HG02981 (cell line): ENCODE measurements at regions not wholly inside any gene's neighbourhood (a gene's known extent, or its start where the extent isn't known, plus 50 kb on each side); places are given as distances from the start of the nearest gene placed in this dataset.
"Not testable (repeated sequence)": the region's sequence is repeated elsewhere in the genome, so short reads cannot be mapped to it uniquely, and the experiment has no call there.

Experiments
- ATAC-seq: cut with Tn5 transposase; IDR thresholded peaks from one replicate; pipeline ENCODE4 v1.9.1; 2021; ENCODE audit warnings: mild to moderate bottlenecking, moderate library complexity; ENCODE audit not compliant: unreplicated experiment

GRCh38 chr6:21909321-21909720 is 315.8 kb downstream of the SOX4 start:
- no peak for ATAC-seq

DNA sequence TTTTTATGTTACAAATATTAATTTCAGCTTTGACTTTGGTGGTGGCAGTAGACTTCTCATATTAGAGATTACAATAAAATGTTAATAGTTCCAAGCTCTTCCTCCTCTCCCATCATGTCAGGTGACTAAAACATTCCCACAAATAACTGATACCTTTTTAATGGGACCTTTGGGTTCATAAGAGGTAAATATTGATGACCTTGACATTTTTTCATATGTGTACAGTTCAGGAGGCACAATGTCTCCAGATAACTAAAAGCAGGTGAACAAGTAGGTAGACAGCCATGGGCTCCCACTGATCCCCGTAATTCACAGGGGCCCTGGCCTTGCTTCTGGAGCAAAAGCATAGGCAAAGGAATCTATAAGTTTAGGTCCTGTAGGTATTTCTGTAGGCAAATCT is 317.7 kb downstream of the SOX4 start:
- ATAC-seq: no peak

DNA sequence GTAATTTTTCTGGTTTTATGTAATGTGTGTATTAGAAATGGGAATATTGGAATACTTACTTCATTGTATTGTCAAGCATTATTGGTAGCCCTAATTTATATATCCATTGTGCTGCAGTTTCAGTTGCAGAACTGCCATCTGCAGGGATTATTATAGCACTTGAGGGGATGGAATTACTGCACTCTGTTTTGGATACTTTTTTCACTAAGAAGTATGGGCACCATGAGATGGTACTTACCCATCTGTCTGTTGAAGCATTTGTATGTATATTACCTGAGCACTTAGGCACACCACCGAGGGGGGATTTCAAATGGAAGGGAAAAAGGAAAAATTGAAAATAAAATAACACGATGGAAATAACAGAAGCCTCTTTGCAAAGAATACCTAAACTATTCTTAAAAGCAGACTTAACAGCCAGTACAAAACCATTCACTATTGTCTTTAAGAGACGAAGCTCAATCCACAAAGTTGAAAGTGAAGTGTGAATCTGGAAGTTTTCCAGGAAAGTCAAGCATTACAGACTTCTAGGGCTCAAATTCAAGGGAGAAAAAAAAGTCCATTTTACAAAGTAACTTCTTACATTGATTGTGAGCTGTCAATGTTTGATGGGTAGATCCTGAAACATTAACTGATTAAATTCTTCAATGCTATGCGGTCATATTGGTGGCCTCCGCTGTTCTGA is 318.7 kb downstream of the SOX4 start:
- ATAC-seq: no peak

GRCh38 chr6:21914121-21914973 is 320.8 kb downstream of the SOX4 start:
- ATAC-seq: no peak

DNA sequence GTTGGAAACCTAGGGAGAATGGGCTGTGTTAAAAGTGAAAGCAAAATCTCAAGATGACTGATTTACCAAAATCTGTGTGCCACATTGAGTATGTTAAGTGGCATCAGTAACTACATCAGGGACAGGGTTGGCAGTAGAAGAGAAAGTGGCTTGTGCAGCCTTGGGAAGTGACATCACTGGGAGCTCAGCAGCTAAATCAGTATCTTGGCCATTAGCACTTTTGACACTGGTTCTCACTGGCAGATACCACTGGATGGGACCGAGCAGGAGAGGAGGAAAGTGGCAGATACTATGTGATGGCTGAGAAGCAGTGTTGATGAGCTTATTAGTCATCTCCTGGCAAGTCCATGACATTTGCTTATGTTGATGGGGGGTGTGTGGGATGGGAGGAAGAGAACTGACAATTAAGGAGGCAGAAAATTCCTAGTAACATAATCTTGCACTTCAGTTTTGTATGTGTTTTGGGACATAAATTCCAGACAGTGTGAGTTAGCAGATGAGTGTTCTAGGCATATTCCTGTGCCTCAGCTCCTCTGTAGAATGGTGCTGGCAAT is 322.2 kb downstream of the SOX4 start:
- no peak for ATAC-seq

GRCh38 chr6:21918041-21918440 is 324.5 kb downstream of the SOX4 start:
- ATAC-seq: no peak

- ATAC-seq: no peak
These were observed 325.1 kb downstream of the SOX4 start for GRCh38 chr6:21918666-21919065.

DNA sequence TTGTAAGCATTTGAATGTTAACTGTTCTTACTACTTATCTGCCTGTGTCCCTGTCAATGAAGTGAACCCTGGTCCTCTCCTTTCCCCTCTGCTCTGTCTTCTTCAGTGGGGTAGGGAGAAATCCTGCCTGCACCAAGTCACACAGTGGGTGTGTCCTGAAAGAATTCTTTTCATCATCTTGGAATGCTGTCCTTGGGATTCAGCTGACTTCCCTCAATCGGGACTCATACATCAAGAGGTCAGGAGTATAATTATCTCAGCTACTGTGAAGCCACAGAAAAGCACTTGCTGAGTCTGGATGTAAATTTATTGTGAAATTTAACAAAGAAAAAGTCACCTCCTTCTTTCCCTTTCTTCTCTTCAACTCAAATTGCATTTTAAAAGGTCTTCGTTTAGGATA is 328.5 kb downstream of the SOX4 start:
- no peak for ATAC-seq

DNA sequence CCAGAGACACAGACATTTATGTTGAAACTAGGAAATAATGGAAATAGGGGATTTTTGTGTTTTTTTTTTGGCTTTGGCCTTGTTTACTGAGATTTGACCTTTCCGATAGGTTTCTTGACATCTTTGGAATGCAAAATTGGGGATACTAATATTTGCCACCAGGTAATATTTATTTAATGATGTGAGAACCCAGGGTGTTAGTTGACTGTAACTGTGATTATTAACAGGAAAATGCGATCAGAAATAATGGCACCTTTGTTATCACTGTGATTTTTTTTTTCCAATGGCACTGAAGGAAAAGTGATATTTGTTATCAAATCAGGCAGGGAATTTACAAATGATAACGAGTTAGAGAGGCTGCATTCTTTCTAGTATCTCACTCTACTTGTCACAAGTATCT is 330.5 kb downstream of the SOX4 start:
- ATAC-seq: no peak

DNA sequence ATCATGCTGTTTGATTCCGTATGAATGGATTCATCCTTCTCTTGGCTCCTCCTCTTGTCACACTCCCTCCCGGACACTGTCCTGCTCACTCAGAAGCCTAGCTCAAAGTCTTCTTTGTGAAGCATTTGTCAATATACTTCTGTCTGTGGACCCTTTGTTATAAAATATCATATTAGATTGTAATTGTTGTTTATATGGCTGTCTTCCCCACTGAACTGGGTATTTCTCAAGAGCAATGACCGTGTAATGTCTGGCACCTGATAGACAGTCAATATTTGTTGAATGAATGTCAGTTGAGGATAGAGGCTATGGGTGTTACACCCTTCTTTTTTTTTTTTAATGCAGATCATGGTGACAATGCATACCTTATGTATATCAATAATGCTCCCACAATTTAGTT is 335.3 kb downstream of the SOX4 start:
- ATAC-seq: no peak

DNA sequence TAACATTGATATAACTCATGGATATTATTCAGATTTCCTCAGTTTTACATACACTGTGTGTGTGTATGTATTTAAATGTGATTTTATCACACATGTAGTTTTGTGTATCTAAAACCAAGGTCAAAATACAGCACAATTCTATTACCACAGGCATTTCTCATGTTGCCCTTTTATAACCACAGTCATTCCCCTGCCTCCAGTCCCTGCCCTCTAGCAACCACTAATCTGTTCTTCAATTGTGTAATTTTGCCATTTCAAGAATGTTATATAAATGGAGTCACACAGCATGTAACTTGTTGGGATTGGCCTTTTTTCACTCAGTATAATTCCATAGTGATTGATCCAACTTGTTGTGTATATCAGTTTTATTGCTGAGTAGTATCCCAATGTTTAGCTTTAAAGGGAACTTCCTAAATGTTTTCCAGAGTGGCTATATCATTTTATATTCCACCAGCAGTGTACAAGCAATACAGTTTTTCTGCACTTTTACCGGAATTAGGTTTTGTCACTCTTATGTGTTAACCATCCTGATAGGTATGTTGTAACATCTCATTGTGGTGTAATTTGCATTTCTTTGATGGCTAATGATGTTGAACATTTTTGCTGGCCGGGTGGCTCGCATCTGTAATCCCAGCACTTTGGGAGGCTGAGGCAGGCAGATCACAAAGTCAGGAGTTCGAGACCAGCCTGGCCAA is 338.2 kb downstream of the SOX4 start:
- no peak for ATAC-seq

GRCh38 chr6:21933351-21933750 is 339.8 kb downstream of the SOX4 start:
- no peak for ATAC-seq

DNA sequence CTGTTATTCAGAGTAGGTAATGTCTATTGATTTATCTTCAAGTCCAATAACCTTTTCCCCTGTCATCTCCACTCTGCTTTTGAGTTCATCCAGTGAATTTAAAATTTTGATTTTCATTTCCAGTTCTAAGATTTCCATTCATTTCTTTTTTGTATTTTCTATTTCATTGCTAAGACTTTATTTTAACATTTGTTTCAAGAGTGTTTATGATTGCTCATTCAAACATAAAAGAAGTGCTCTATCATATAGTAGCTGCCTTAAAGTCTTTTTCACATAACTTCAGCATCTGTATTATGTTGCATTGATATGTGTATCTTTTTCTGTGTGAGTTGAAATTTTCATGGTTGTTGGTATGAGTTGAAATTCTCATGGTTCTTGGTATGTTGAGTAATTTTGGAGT is 341.6 kb downstream of the SOX4 start:
- no peak for ATAC-seq

DNA sequence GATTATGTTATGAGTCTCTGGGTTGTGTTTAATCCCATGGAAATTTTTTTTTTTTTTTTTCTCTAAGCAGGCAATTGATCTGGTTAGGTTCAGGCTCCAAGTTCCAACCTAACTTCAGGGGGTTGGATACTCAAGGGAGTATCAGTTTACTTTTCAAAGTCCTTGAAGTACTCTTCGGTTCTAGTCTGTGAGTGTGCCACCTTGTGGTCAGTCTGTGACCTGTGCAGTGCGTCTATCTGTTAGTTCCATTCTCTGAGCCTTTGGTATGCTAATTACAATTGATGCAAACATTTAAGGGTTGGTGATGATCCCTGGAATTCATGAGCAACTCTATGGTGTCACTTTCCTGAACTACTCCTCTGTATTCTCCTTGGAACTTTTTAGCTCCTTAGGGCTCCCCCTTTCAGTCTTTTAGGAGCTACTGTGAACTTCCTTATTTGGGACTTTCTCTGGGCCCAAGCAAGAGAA is 342.0 kb downstream of the SOX4 start:
- ATAC-seq: no peak

GRCh38 chr6:21937466-21937865 is 343.9 kb downstream of the SOX4 start:
- no peak for ATAC-seq

DNA sequence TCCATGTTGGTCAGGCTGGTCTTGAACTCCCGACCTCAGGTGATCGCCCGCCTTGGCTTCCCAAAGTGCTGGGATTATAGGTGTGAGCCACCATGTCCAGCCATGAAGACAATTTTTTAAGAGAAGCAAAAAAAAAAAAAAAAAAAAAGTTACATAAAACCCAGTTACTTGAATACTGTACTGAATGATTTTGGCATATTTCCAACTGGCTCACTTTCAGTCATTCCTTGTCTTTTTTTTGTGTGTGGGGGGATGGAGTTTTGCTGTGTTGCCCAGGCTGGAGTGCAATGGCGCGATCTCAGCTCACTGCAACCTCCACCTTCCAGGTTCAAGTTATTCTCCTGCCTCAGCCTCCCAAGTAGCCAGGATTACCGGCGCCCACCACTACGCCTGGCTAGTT is 345.5 kb downstream of the SOX4 start:
- not testable (repeated sequence) for ATAC-seq

GRCh38 chr6:21941926-21942325 is 348.4 kb downstream of the SOX4 start:
- ATAC-seq: no peak

GRCh38 chr6:21942897-21943296 is 349.3 kb downstream of the SOX4 start:
- no peak for ATAC-seq

- no peak for ATAC-seq
These were observed 350.5 kb downstream of the PRL start for GRCh38 chr6:21946298-21946783.

GRCh38 chr6:21947227-21947626 is 349.6 kb downstream of the PRL start:
- ATAC-seq: not testable (repeated sequence)

DNA sequence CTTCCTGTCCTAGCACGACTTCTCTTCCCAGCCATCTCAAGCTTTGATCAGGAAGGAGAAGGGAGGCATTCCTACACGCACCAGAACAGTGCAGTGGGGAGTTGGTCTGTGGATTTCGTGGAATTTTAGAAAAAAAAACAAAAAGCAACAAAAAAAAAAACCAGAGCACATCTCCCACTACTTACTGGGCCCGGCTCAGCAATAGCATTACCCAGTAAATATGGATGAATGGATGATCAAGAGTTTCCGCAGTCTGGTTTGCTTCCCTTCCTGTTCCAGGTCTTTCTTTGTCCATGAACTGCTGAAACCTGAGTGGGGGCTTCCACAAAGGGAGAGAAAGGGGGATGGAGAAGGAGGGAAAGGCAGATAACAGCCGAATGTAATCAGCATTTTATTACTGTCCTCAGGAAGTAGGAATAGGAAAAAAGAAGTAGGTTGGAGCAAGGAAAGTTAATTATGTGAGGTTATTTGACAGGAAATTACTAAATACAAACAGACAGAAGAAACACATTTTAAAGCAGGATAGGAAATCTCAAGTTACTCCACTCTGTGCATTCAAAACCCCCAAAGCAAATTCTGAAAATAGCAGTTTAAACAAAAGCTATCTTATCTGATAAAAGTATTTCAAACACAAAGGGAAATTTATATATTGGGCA is 349.0 kb downstream of the PRL start:
- no peak for ATAC-seq
